ENCODE measurements at regions not wholly inside any gene's neighbourhood (a gene's known extent, or its start where the extent isn't known, plus 50 kb on each side); places are given as distances from the start of the nearest gene placed in this dataset.

DNA sequence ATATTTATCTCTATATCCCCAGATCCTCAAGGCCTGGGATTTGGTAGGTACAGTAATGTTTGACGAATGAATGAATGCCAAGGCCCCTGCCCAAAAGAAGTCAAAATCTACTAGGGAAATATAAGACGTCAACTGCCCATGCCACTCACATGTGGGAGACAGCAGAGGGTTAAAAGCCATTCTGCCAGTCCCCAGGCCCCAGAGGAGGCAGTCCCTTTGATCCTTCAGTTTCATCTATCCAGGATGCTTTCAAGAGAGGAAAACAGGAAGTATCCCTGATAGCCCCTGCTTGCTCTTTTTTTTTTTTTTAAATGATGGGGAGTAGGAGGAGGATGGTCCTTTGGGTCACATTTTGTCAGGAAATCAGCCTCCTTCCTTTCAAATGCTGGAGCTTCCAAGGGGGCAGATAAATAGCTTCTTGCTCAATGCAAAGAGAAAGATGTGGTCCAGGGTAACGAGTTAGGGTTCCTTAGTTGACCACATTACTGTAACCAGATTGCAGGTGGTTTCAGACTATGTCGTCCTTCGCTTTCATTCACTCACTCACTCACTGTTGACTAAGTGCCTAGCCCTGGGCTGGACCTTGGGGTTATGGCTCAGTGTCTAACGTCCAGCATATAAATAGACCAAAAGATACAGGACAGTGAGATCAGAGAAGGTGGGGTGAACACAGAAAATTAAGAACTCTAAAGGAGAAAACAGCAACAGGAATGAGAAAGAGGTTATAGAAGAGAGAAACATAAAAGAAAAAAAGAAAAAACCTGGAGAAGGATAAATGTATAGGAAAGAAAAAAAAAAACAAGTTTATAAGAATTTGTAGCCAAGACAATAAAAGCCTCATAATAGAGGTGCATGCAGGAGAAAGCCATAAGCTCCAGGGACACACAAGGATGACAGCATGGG is 64.6 kb upstream of the PIM1 start:
- no peak for DNase-seq

DNA sequence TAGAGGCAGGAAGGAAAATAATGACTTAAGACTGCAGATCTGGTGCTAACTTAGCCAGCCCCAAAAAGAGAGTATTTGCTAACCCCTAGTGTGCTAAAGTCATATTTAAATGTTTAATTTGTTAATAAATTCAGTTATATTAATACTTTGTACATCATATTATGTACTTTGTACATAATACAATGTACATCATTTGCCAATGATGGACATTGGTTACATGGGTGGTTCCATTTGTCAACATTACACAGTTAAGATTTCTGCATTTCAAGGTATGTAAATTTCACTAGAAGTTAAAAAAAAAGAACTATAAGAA is 63.9 kb upstream of the PIM1 start:
- no peak for DNase-seq

DNA sequence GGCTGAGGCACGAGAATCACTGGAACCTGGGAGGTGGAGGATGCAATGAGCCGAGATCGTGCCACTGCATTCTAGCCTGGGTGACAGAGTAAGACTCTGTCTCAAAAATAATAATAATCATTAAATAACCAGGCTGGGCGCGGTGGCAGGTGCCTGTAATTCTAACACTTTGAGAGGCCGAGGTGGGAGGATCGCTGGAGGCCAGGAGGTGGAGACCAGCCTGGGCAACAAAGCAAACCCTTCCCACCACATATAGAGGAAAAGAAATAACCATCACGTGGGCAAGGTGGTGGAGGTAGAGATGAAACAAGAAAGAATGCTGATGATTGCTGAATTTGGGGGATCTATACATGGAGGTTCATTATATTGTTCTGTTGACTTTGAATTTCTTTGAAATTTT is 63.4 kb upstream of the PIM1 start:
- no peak for DNase-seq

DNA sequence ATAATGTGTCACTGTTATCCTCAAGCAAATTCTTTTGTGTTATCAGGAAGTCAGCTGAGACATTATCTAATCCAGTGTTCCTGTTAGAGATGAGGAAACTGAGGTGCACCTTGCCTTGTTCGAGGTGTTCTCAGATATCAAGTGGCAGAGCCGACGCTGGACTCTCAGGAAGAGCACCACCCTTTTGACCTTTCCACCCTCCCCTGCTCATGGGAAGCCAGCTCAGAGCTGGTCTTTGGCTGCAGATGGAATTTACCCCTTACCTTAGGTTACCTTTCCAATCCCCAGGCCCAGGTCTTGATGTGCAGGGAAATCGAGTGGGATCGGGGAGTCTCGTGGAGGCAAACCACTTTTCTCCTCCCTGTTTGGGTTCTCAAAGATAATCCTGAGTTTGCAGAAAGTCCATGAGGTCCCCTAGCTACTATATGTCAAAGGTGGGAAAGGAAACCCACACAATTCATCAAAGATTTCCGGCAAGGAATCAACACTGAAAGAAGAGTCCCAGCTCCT is 62.9 kb upstream of the PIM1 start:
- no peak for DNase-seq

DNA sequence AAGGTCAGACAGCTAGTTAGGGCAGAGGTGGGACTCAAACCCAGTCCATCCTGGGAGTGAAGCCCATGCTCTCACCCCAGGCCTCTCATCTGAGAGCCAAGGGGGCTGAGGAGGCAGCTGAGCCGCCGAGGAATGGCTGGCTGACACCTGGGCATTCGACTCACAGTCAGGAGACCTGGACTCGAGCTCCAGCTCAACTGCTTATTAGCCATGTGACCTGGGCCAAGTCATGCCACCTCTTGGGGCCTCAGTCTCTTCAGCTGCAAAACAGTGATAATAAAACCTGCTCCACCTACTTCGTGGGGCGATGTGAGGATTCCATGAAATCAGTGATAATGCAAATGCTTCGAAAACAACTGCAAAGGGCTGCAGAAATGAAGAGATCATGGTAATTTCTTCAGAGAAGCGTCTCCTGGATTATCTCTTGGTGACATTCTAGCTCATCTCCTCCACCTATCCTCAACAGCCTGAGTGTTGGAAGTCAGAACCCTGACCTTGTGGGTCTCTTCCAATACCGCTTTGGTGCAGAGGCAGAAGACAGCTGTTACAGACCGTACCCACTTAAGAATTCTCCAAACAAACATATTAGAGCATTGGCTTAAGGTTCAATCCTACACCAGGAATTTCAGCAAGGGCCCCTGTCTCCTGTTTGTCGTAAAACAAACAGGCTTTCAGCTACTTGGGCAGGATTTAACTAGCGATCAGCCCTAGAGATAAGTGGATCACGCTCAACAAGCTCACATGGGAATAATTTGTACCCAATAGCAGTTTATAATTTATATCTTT is 60.0 kb upstream of the PIM1 start:
- DNase-seq, result no peak

DNA sequence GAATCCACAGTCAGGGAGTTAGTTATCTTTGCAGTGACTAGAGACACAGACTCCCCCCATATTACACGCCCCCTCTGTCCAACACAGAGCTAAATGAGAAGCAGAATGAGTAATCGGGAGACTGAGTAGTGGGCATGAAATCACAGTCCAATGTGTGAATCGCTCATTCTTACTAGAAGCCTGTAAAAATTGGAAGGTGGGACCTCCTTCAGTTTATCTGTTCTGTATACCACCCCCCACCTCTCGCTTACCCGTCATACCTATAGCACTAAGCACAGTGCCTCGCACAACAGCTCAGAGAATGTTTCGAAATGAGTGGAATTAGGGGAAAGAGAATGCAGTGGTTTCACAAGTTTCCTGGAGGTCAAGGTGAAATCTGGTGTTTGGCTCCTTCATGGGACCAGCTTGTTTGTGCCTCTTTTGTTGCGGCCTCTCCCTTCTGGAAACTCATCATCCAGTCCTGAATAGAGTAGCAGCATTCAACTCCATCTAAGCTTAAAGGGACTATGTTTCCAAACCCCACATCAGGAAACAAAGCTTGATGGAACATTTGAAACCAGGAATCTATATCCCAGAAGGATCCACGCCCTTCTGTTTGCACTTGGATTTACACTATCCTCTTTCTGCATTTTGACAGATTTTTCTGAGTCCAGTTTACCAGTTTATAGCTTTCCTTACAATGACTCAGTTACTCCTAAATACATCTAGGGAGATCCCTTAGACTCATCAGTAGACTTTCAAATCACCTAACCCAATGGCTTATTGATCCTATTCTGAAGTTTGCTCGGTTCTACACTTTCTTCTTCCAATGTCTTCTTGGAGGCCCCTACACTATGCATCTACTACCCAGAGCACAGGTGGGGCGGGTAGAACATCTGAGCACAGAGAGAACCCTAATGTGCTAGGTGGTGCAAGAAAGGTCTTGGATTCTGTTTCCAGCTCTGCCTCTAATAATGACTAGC is 59.2 kb upstream of the PIM1 start:
- no peak for DNase-seq

DNA sequence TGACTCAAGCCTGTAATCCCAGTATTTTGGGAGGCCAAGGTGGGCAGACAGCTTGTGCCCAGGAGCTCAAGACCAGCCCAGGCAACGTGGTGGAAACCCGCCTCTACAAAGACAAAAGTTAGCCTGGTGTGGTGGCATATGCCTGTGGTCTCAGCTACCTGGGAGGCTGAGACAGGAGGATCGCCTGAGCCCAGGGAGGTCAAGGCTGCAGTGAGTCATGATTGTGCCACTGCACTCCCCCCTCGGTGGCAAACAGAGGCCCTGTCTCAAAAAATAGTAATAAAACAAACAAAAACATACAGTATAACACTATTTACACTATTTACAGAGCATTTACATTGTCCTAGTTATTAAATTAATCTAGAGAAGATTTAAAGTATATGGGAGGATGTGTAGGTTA is 56.0 kb upstream of the PIM1 start:
- no peak for DNase-seq

DNA sequence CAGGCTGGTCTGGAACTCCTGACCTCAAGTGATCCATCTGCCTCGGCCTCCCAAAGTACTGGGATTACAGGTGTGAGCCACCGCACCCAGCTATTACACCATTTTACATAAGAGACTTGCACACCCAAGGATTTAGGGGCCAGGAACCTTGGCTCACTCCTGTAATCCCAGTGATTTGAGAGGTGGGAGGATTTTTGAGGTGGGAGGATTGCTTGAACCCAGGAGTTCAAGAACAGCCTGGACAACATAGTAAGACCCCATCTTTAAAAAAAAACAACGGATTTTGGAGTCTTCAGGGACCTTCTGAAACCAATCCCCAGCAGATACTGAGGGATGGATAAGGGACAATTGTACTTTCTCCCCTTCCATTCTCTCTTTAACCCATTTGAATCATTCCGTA is 55.3 kb upstream of the PIM1 start:
- no peak for DNase-seq

DNA sequence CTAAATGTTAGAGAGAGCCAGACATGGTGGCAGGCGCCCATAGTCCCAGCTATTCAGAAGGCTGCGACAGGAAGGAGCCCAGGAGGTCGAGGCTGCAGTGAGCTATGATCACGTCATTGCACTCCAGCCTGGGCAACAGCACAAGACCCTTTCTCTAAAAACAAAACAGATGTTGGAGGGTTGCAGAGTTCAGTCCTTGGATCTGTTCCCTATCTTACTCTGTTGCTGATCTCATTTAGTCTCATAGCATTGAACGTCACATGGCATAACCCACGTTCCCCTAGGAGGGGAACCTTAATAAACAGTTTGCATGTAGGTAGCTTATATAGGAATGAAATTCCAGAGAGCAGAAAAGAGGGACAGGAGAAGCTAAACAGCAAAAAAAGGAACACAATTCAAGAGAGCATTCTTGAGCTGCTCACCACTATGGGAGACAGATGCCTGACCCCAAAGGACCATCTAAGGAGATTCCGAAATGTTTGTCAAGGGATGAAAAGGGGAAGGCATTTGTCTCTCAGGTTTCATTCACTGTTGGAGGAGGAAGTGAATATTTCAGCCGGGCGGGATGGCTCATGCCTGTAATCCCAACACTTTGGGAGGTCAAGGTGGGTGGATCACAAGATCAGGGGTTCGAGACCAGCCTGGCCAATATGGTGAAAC is 54.6 kb upstream of the PIM1 start:
- DNase-seq, result no peak

DNA sequence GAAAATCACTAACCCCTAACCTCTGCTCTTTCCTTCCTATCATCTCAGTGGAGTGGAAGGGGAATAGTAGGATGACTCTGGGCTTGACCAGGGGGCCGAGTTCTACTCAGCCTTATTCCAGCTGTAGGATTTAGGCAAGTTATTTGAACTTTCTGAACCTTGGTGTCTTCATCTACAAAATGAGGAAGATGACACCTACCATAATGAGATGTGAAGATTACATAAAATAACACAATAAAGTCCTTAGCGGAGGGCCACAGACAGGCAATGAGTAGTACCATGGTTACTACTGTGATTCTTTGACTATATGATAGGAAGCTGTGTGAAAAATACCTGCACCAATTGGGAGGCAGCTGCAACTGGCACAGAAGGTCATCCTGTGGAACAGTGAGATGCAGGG is 53.6 kb upstream of the PIM1 start:
- no peak for DNase-seq

DNA sequence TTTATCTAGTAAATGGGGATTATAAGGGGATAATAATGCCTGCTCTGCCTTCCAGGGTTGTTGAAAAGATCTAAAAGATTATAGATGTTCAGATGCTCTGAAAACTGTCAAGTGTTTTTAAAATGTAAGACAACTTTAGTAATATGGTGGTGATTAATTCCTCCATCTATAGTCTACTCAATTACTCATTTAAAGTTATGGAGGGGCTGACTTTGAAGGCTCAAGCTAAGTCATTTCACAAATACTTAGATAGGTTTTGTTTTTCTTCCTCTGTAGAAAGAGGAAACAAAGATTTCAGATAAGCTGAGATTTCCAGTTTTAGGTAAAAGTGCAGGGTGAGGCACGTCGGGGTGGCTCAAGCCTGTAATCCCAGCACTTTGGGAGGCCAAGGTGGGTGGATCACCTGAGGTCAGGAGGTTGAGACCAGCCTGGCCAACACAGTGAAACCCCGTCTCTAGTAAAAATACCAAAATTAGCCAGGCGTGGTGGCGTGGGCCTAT is 50.5 kb upstream of the PIM1 start:
- no peak for DNase-seq
